ENCODE measurements at regions not wholly inside any gene's neighbourhood (a gene's known extent, or its start where the extent isn't known, plus 50 kb on each side); places are given as distances from the start of the nearest gene placed in this dataset.

DNA sequence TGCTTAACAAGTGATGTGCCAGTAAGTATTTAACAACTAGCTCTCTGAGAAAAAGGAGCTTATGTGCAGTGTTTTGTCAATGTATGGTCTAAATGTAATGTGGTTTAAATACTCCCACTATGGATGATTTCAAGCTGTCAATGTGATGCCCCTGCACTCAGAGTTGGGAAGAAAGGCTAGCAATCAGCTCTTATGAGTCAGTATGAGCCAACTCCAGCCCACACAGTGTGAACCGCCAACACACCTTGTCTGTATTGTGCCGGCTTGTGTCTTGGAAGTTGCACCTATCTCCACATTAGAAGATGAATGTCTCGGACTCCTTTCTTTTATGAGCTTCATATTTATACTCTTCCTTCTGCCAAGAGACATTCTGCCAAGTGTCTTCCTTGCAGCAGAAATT lies 703.8 kb upstream of the RAB6C start:
- Histone ChIP-seq H3K27ac (no peak overlapping the region), H3K4me3 (no peak overlapping the region)
- TF ChIP-seq, protein P1, sequence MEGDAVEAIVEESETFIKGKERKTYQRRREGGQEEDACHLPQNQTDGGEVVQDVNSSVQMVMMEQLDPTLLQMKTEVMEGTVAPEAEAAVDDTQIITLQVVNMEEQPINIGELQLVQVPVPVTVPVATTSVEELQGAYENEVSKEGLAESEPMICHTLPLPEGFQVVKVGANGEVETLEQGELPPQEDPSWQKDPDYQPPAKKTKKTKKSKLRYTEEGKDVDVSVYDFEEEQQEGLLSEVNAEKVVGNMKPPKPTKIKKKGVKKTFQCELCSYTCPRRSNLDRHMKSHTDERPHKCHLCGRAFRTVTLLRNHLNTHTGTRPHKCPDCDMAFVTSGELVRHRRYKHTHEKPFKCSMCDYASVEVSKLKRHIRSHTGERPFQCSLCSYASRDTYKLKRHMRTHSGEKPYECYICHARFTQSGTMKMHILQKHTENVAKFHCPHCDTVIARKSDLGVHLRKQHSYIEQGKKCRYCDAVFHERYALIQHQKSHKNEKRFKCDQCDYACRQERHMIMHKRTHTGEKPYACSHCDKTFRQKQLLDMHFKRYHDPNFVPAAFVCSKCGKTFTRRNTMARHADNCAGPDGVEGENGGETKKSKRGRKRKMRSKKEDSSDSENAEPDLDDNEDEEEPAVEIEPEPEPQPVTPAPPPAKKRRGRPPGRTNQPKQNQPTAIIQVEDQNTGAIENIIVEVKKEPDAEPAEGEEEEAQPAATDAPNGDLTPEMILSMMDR (IDR thresholded peaks at IDR 0.05) = no peak
- DNase-seq (ENCODE audit: low spot score) = no peak

DNA sequence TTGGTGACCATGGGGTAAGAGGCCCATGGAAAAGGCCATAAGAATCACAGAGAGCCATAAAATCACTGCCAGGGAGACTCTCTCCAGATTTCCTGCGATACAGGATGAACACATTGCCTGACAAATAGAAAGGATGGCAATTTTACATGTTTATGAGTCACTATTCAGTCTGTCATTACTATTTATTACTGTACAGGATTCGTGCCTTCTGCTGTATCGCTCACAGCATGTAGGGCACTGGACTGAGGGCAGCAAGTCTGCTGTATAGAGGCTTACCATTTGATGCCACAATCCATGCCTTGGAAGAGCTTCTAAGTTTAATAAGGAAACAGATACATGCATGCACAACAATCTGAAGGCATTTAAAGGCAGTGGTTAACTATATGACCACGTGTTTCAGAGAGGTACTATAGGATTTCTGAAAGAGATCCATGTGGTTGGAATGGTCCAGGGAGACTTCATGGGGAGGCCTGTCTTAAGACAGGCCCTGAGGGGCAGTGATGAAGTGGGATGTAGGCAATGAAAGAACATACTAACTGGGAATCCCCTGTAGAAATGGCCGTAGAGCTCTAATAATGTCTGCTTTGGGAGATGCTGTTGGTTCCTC lies 702.4 kb upstream of the RAB6C start:
- DNase-seq (ENCODE audit: low spot score) = no peak
- TF ChIP-seq, protein P1 (IDR thresholded peaks at IDR 0.05) = no peak
- Histone ChIP-seq H3K4me3 (no peak overlapping the region), H3K27ac (no peak overlapping the region)

DNA sequence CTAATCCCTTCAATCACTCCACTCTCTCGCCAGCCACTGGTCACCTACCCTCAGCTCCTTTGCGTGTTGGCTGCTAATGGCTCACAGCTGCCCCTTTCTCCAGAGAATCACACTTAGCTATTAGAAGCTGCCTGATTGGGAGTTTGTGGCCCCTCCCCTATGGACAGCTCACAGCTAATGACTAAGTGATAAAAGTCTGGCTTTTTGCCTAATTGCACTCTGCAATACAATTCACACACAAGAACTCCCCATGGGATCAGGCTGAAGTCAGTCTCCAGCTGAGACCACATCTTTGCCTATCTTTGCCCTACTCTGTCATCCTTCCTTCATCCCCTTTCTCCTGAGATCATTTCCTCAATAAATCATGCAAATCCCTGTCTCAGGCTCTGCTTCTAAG lies 701.9 kb upstream of the RAB6C start:
- H3K27ac ChIP-seq = no peak overlapping the region
- TF ChIP-seq, protein P1 (IDR thresholded peaks at IDR 0.05) = no peak
- DNase-seq (ENCODE audit: low spot score) = no peak
- H3K4me3 ChIP-seq = no peak overlapping the region

DNA sequence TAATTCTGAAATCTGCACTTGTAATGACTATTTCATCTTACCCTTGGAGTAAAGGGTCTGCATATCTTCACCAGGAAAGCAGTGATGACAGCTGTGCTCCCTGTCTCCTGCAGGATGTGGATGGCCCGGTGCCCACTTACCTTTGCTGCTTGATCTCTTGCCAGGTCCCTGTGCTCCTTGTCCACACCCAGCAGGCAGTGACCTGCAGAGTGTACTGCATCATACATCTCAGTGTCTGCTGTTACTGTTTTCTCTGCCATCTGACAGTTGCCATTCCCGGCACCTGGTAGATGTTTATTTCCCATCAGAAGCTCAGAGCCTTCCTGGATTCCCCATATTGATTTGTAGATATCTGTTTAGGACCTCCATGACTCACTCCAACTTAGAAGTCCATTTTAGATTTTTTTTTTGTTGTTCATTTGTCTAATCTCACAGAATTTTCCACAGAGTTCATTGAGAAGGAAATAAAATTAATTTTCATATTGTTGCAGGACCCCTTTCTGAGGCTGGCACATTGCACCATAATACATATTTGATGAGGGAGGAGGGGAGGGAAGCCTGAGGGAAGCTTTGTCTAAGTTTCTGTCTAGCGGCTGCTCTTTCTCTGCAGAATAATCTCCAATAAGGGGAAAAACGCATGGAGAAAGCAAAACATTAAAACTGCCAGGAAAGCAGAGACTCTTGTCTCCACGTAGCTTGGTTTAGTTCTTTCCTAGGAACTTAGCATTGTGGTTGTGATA lies 697.5 kb upstream of the RAB6C start:
- TF ChIP-seq, protein P1 (IDR thresholded peaks at IDR 0.05) = no peak
- no peak overlapping the region for H3K27ac ChIP-seq
- H3K4me3 ChIP-seq = no peak overlapping the region
- DNase-seq (ENCODE audit: low spot score) = no peak

DNA sequence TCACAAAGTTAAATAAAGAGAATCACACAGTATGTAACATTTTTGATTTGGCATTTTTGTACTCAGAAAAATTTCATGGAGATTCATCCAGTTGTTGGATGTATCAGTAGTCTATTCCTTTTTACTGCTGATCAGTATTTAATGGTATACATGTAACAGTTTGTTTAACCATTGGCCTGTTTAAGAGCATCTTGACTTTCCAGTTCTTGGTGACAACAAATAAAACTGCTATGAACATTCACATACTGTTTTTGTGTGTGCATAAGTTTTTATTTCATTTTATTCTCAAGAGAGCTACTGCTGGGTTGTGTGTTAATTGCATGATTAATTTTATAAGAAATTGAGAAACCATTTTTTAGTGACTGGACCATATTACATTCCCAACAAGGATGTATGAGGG lies 694.5 kb upstream of the RAB6C start:
- DNase-seq (ENCODE audit: low spot score) = no peak
- TF ChIP-seq, protein P1 (IDR thresholded peaks at IDR 0.05) = no peak
- no peak overlapping the region for H3K4me3 ChIP-seq
- no peak overlapping the region for H3K27ac ChIP-seq

DNA sequence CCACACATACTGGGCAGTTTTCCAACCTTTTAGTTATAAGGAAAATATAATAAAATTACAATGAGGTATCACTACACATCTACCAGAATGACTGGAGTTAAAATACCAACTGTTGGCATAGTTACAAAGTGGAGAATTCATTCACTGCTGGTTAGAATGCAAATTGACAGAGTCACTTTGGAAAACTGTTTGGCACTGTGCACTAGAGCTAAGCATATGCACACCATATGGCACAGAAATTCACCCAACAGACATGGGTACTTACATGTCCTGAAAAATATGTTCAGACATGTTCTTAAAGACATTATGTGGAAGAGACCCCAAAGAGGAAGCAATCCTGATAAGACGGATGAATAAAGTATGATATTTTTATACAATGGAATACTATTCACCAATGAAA lies 686.1 kb upstream of the RAB6C start:
- Histone ChIP-seq H3K4me3 (no peak overlapping the region), H3K27ac (no peak overlapping the region)
- TF ChIP-seq, protein P1 (IDR thresholded peaks at IDR 0.05) = no peak
- DNase-seq (ENCODE audit: low spot score) = no peak

DNA sequence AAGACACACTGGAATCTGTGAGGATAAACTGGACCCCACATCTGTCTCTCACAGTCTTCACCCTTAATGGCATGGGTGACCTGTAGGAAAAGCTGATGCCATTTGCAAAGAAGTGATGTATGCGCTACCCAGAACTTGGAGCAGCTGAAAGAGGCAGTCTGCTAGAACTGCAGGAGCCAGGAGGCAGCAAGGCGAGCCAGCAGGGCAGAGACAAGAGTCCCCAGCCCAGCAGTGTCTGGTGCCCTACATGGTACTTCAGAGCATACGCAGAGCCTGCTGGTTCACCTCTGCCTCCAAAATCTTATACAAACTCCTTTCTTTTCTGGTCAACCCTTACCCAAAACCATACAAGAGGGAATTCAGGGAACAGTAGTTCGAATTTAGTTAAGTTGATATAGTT lies 683.1 kb upstream of the RAB6C start:
- TF ChIP-seq, protein P1 (IDR thresholded peaks at IDR 0.05) = no peak
- no peak overlapping the region for H3K4me3 ChIP-seq
- no peak for DNase-seq (ENCODE audit: low spot score)
- peak overlapping the region; percentile 35 to 69 for H3K27ac ChIP-seq

Data from coronary artery (tissue), 2 donors.